Right lobe of liver (tissue), 4 donors: ENCODE measurements at regions not wholly inside any gene's neighbourhood (a gene's known extent, or its start where the extent isn't known, plus 50 kb on each side); places are given as distances from the start of the nearest gene placed in this dataset.
"Not testable (repeated sequence)": the region's sequence is repeated elsewhere in the genome, so short reads cannot be mapped to it uniquely, and the experiment has no call there.

Experiments
- POLR2A ChIP-seq: fragments of 450-650 bp; IDR thresholded peaks from one replicate; pipeline ENCODE4 v1.6.1; 2017; ENCODE audit warnings: antibody characterized with exemption, mild to moderate bottlenecking
- TF ChIP-seq, protein P1 (sequence below), 4 donors: fragments of 200-600 bp in 3 of 4; fragments of 450-650 bp in 1 of 4; IDR thresholded peaks; one replicate each; pipeline versions ENCODE4 v1.5.1 to v1.8.0; 2016 to 2022; ENCODE audit warnings: antibody characterized with exemption in 4 of 4, mild to moderate bottlenecking in 2 of 4
- donor health status: DM: no; HTN: no; CAD: no.
- donor health status: DM: no; HTN: no; CAD: no.
- donor health status: DM: no; HTN: yes; CAD: no.

DNA sequence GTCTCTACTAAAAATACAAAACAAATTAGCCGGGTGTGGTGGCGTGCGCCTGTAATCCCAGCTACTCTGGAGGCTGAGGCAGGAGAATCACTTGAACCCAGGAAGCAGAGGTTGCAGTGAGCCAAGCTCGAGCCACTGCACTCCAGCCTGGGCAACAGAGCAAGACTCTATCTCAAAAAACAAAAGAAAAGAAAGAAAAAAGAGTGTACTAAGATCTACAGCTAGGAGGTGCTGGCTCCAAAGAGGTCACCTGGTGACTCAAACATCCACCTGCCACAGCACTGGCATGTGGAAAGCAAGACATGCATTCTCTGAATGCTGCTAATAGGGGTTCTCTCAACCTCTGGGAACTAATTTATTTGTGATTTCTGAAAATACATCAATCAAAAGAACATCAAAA, 167.5 kb upstream of the MARCKS start:
- TF ChIP-seq POLR2A: not testable (repeated sequence)
- TF ChIP-seq, protein P1, sequence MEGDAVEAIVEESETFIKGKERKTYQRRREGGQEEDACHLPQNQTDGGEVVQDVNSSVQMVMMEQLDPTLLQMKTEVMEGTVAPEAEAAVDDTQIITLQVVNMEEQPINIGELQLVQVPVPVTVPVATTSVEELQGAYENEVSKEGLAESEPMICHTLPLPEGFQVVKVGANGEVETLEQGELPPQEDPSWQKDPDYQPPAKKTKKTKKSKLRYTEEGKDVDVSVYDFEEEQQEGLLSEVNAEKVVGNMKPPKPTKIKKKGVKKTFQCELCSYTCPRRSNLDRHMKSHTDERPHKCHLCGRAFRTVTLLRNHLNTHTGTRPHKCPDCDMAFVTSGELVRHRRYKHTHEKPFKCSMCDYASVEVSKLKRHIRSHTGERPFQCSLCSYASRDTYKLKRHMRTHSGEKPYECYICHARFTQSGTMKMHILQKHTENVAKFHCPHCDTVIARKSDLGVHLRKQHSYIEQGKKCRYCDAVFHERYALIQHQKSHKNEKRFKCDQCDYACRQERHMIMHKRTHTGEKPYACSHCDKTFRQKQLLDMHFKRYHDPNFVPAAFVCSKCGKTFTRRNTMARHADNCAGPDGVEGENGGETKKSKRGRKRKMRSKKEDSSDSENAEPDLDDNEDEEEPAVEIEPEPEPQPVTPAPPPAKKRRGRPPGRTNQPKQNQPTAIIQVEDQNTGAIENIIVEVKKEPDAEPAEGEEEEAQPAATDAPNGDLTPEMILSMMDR (IDR thresholded peaks at IDR 0.05): peak in 1 of 4 donors; percentile 28
